RPMI7951 (cell line): ENCODE measurements at regions not wholly inside any gene's neighbourhood (a gene's known extent, or its start where the extent isn't known, plus 50 kb on each side); places are given as distances from the start of the nearest gene placed in this dataset.

ENCODE experiments used
- DNase-seq: peaks from one replicate; pipeline ENCODE4 v3.0.0-alpha.2; 2012; ENCODE audit warnings: low read depth

GRCh38 chr6:113636357-113636824 lies 220.8 kb upstream of the MARCKS start:
- DNase-seq = peak; percentile 37

- DNase-seq = no peak
These were observed 217.1 kb upstream of the MARCKS start for GRCh38 chr6:113640051-113640450.

- DNase-seq = no peak
These were observed 215.0 kb upstream of the MARCKS start for GRCh38 chr6:113642001-113642713.

GRCh38 chr6:113642714-113643406 lies 214.3 kb upstream of the MARCKS start:
- DNase-seq = peak; percentile 19

- no peak for DNase-seq
These were observed 213.8 kb upstream of the MARCKS start for GRCh38 chr6:113643407-113643770.

- DNase-seq = peak; percentile 96
These were observed 212.1 kb upstream of the MARCKS start for GRCh38 chr6:113644861-113645575.

- DNase-seq = peak; percentile 97
These were observed 211.6 kb upstream of the MARCKS start for GRCh38 chr6:113645576-113645970.

- DNase-seq = no peak
These were observed 211.2 kb upstream of the MARCKS start for GRCh38 chr6:113645986-113646385.

- no peak for DNase-seq
These were observed 210.4 kb upstream of the MARCKS start for GRCh38 chr6:113646701-113647100.

- no peak for DNase-seq
These were observed 209.8 kb upstream of the MARCKS start for GRCh38 chr6:113647143-113647889.

- DNase-seq = no peak
These were observed 208.4 kb upstream of the MARCKS start for GRCh38 chr6:113648698-113649097.

GRCh38 chr6:113649276-113649675 lies 207.9 kb upstream of the MARCKS start:
- peak; percentile 11 for DNase-seq

- DNase-seq = no peak
These were observed 207.1 kb upstream of the MARCKS start for GRCh38 chr6:113649880-113650609.

GRCh38 chr6:113650610-113650979 lies 206.6 kb upstream of the MARCKS start:
- no peak for DNase-seq

- DNase-seq = peak; percentile 21
These were observed 206.0 kb upstream of the MARCKS start for GRCh38 chr6:113651120-113651519.

GRCh38 chr6:113651920-113652319 lies 205.2 kb upstream of the MARCKS start:
- no peak for DNase-seq

- DNase-seq = no peak
These were observed 203.9 kb upstream of the MARCKS start for GRCh38 chr6:113653275-113653674.

- peak; percentile 93 for DNase-seq
These were observed 202.7 kb upstream of the MARCKS start for GRCh38 chr6:113654396-113654795.

GRCh38 chr6:113655761-113656160 lies 201.4 kb upstream of the MARCKS start:
- no peak for DNase-seq

- DNase-seq = no peak
These were observed 197.3 kb upstream of the MARCKS start for GRCh38 chr6:113659762-113660404.

GRCh38 chr6:113660819-113661218 lies 196.3 kb upstream of the MARCKS start:
- DNase-seq = no peak
